CD14-positive monocyte (primary cell): ENCODE measurements at regions not wholly inside any gene's neighbourhood (a gene's known extent, or its start where the extent isn't known, plus 50 kb on each side); places are given as distances from the start of the nearest gene placed in this dataset.

Experiments used
- DNase-seq, 3 donors: peaks; one replicate each; pipeline ENCODE4 v3.0.0-alpha.2; 2011 to 2022
- H2AFZ ChIP-seq: 2 replicates; pipeline ENCODE4 v1.6.0; 2012; ENCODE audit warnings: mild to moderate bottlenecking, low read depth, low read length, inconsistent platforms; ENCODE audit not compliant: insufficient read depth, poor library complexity, severe bottlenecking
- H3K27ac ChIP-seq, 2 donors: 1 replicate in 1 of 2; 2 replicates in 1 of 2; pipeline ENCODE4 v1.5.1; 2012 to 2013; ENCODE audit warnings: low read length in 2 of 2, control low read depth in 1 of 2, inconsistent platforms in 1 of 2, low read depth in 1 of 2, mild to moderate bottlenecking in 1 of 2
- H3K27me3 ChIP-seq, 2 donors: one replicate each; pipeline versions ENCODE4 v1.6.0 to v1.6.1; 2011 to 2013; ENCODE audit warnings: low read length in 2 of 2; ENCODE audit not compliant: control insufficient read depth in 2 of 2, insufficient read depth in 2 of 2
- H3K36me3 ChIP-seq, 2 donors: replicated peaks in 1 of 2; 1 replicate in 1 of 2; 2 replicates in 1 of 2; pipeline versions ENCODE4 v1.5.1 to v1.6.1; 2012 to 2013; ENCODE audit warnings: low read length in 2 of 2, control low read depth in 1 of 2, inconsistent platforms in 1 of 2, mild to moderate bottlenecking in 1 of 2; ENCODE audit not compliant: insufficient read depth in 2 of 2, control insufficient read depth in 1 of 2
- H3K4me1 ChIP-seq, 2 donors: 1 replicate in 1 of 2; 2 replicates in 1 of 2; pipeline versions ENCODE4 v1.5.1 to v1.6.1; 2012 to 2013; ENCODE audit warnings: low read length in 2 of 2, control low read depth in 1 of 2, inconsistent platforms in 1 of 2, mild to moderate bottlenecking in 1 of 2, moderate library complexity in 1 of 2; ENCODE audit not compliant: insufficient read depth in 2 of 2, control insufficient read depth in 1 of 2
- H3K4me2 ChIP-seq: replicated peaks from 2 replicates; pipeline ENCODE3; 2012; ENCODE audit warnings: low read length, moderate library complexity, mild to moderate bottlenecking; ENCODE audit not compliant: poor library complexity, severe bottlenecking; ENCODE audit errors: extremely low read depth
- H3K4me3 ChIP-seq, 3 experiments: fragments of 200-600 bp in 1 of 3; sonication (generic) in 1 of 3; replicated peaks in 1 of 3; 1 replicate in 2 of 3; 2 replicates in 1 of 3; pipeline ENCODE4 v1.5.1; 2011 to 2013; ENCODE audit warnings: low read length in 3 of 3, mild to moderate bottlenecking in 3 of 3, control low read depth in 2 of 3, low read depth in 2 of 3, inconsistent platforms in 1 of 3, moderate library complexity in 1 of 3
- H3K79me2 ChIP-seq: 2 replicates; pipeline ENCODE4 v1.6.0; 2012; ENCODE audit warnings: mild to moderate bottlenecking, control low read depth, inconsistent platforms, low read length, moderate library complexity; ENCODE audit not compliant: insufficient read depth
- H3K9ac ChIP-seq: 2 replicates; pipeline ENCODE4 v1.6.0; 2017; ENCODE audit warnings: low read length, mild to moderate bottlenecking; ENCODE audit not compliant: insufficient read depth, poor library complexity, severe bottlenecking
- H3K9me3 ChIP-seq, 2 donors: replicated peaks in 1 of 2; 1 replicate in 1 of 2; 2 replicates in 1 of 2; pipeline versions ENCODE4 v1.5.1 to v1.6.1; 2012 to 2013; ENCODE audit warnings: low read length in 2 of 2, control low read depth in 1 of 2; ENCODE audit not compliant: control insufficient read depth in 1 of 2, insufficient read depth in 1 of 2
- H4K20me1 ChIP-seq: 2 replicates; pipeline ENCODE4 v1.6.0; 2012; ENCODE audit warnings: mild to moderate bottlenecking, low read length, control low read depth, moderate library complexity; ENCODE audit not compliant: insufficient read depth
- H3K27ac Mint-ChIP-seq, 7 donors: one replicate each; pipeline ENCODE4 v1.8.0; 2020; ENCODE audit warnings: mild to moderate bottlenecking in 7 of 7, mixed read lengths in 7 of 7, moderate library complexity in 6 of 7, inconsistent platforms in 2 of 7
- H3K27me3 Mint-ChIP-seq, 3 donors: one replicate each; pipeline ENCODE4 v1.8.0; 2021 to 2022; ENCODE audit warnings: low read depth in 3 of 3, mild to moderate bottlenecking in 3 of 3, mixed read lengths in 3 of 3, moderate library complexity in 3 of 3, inconsistent platforms in 1 of 3
- H3K36me3 Mint-ChIP-seq, 2 donors: one replicate each; pipeline ENCODE4 v1.8.0; 2020; ENCODE audit warnings: mixed read lengths in 2 of 2, inconsistent platforms in 1 of 2, mild to moderate bottlenecking in 1 of 2
- H3K4me1 Mint-ChIP-seq: one replicate; pipeline ENCODE4 v1.8.0; 2020; ENCODE audit warnings: mild to moderate bottlenecking, mixed read lengths
- H3K4me3 Mint-ChIP-seq, 2 donors: one replicate each; pipeline ENCODE4 v1.8.0; 2020; ENCODE audit warnings: mild to moderate bottlenecking in 2 of 2, mixed read lengths in 2 of 2, moderate library complexity in 1 of 2
- H3K9me3 Mint-ChIP-seq, 7 donors: one replicate each; pipeline ENCODE4 v1.8.0; 2020 to 2022; ENCODE audit warnings: mixed read lengths in 7 of 7, mild to moderate bottlenecking in 6 of 7, moderate library complexity in 6 of 7, inconsistent platforms in 2 of 7
- CTCF ChIP-seq: fragments of 200-600 bp; IDR thresholded peaks from one replicate; pipeline ENCODE4 v1.8.0; 2022; ENCODE audit warnings: antibody characterized with exemption, mild to moderate bottlenecking
- WGBS: methylation state at CpG from one replicate; pipeline ENCODE4 v1.1.5; 2013; ENCODE audit warnings: missing lambda C conversion rate; ENCODE audit not compliant: insufficient coverage; 5-methylcytosine and 5-hydroxymethylcytosine counted together
- intact Hi-C, 2 donors: fragments of 100-400 bp; cut with micrococcal nuclease; formaldehyde crosslinking; loops; one replicate each; pipeline versions ENCODE4 v1.15.0 to v1.15.1; 2023

- DNase-seq, result peak in 2 of 3 donors; percentile 14 to 31
- Histone ChIP-seq H3K9me3 (no peaks in the 10 kb centered on the region), H3K27me3 (no peaks in the 10 kb centered on the region), H2AFZ (peak overlapping the region; percentile 6), H3K4me3 (peak overlapping the region in 1 of 3 experiments; percentile 33), H3K27ac (peak overlapping the region; percentile 68 to 78), H3K36me3 (no peaks in the 10 kb centered on the region), H3K4me1 (peaks cover 23 to 27% of the 10 kb centered on the region in 2 donors), H3K79me2 (no peaks in the 10 kb centered on the region), H3K9ac (no peak overlapping the region), H3K4me2 (no peak overlapping the region), H4K20me1 (no peaks in the 10 kb centered on the region)
- no CpG with 5 or more reads among the region's 2 CpGs for WGBS
- intact Hi-C loops, result no loop called here
- Mint-ChIP-seq H3K27ac (peak overlapping the region; percentile 79 to 91 (median 90)), H3K27me3 (peaks cover 0 to 5% (median 0%) of the 10 kb centered on the region in 3 donors), H3K36me3 (peaks cover 0 to 10% of the 10 kb centered on the region in 2 donors), H3K4me3 (no peak overlapping the region), H3K9me3 (peaks cover 0 to 4% (median 2%) of the 10 kb centered on the region in 7 donors), H3K4me1 (peaks cover 37% of the 10 kb centered on the region)
- no peak for TF ChIP-seq CTCF
Measured at GRCh38 chr2:48190230-48190629, 124.3 kb upstream of the FOXN2 start.

- peaks cover 0 to 4% (median 1%) of the 10 kb centered on the region in 7 donors for H3K9me3 Mint-ChIP-seq
- peak overlapping the region in 1 of 7 donors; percentile 5 for H3K27ac Mint-ChIP-seq
- TF ChIP-seq CTCF, result no peak
- H3K4me1 ChIP-seq, result peaks cover 47 to 48% of the 10 kb centered on the region in 2 donors
- no peak overlapping the region for H3K4me3 Mint-ChIP-seq
- DNase-seq, result no peak
- H3K4me1 Mint-ChIP-seq, result peaks cover 50% of the 10 kb centered on the region
- no peaks in the 10 kb centered on the region for H3K36me3 ChIP-seq
- H3K27me3 ChIP-seq, result no peaks in the 10 kb centered on the region
- H3K9ac ChIP-seq, result no peak overlapping the region
- intact Hi-C loops, result no loop called here
- peaks cover 0 to 10% of the 10 kb centered on the region in 2 donors for H3K36me3 Mint-ChIP-seq
- H3K9me3 ChIP-seq, result no peaks in the 10 kb centered on the region
- no peak overlapping the region for H3K4me2 ChIP-seq
- H3K27ac ChIP-seq, result no peak overlapping the region
- no peak overlapping the region for H2AFZ ChIP-seq
- H4K20me1 ChIP-seq, result no peaks in the 10 kb centered on the region
- H3K4me3 ChIP-seq, result no peak overlapping the region
- no peaks in the 10 kb centered on the region for H3K79me2 ChIP-seq
- WGBS, result 67% methylated on average over 1 of the region's 1 CpG
- peaks cover 0 to 5% (median 4%) of the 10 kb centered on the region in 3 donors for H3K27me3 Mint-ChIP-seq
Measured at GRCh38 chr2:48194641-48195040, 119.8 kb upstream of the FOXN2 start.
